ENCODE measurements at regions not wholly inside any gene's neighbourhood (a gene's known extent, or its start where the extent isn't known, plus 50 kb on each side); places are given as distances from the start of the nearest gene placed in this dataset.

DNA sequence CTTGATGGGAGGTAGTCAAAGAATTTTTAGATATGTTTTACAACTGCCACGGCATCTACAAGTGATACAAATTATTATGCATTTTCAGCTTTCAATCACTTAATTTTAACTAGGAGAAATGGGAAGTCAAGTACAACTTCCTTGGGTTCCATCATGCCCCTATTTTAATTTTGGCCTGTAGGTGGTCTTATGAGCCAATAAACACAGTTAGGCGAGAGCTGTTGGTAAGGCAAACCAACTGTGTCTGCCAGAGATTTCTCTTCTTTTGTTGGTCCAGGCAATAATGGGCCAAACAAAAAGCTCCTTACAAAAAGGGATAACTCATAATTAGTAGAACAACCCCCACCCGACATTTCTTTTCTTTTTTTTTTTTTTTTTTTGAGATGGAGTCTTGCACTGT lies 63.3 kb upstream of the ARX start:
- Mint-ChIP-seq H3K27ac (no peak overlapping the region), H3K4me3 (no peak overlapping the region), H3K36me3 (no peaks in the 10 kb centered on the region), H3K4me1 (peaks cover 6% of the 10 kb centered on the region), H3K27me3 (ENCODE audit: low read depth in 3 of 3) (peaks cover 0 to 3% (median 2%) of the 10 kb centered on the region in 3 donors), H3K9me3 (peaks cover 0 to 5% (median 0%) of the 10 kb centered on the region in 7 donors)
- Histone ChIP-seq H3K79me2 (ENCODE audit: insufficient read depth, low read length) (no peaks in the 10 kb centered on the region), H2AFZ (ENCODE audit: insufficient read depth, low read depth, low read length, poor library complexity, severe bottlenecking) (no peak overlapping the region), H3K4me2 (replicated peaks; ENCODE audit: extremely low read depth, low read length, poor library complexity, severe bottlenecking) (no peak overlapping the region), H3K36me3 (replicated peaks in 1 of 2; ENCODE audit: control insufficient read depth in 1 of 2, insufficient read depth in 2 of 2, low read length in 2 of 2) (no peaks in the 10 kb centered on the region), H4K20me1 (ENCODE audit: insufficient read depth, low read length) (no peaks in the 10 kb centered on the region), H3K4me1 (ENCODE audit: control insufficient read depth in 1 of 2, insufficient read depth in 2 of 2, low read length in 2 of 2) (no peaks in the 10 kb centered on the region), H3K9ac (ENCODE audit: insufficient read depth, low read length, poor library complexity, severe bottlenecking) (no peak overlapping the region), H3K27ac (ENCODE audit: low read depth in 1 of 2, low read length in 2 of 2) (no peak overlapping the region), H3K9me3 (replicated peaks in 1 of 2; ENCODE audit: control insufficient read depth in 1 of 2, insufficient read depth in 1 of 2, low read length in 2 of 2) (no peaks in the 10 kb centered on the region), H3K27me3 (ENCODE audit: control insufficient read depth in 2 of 2, insufficient read depth in 2 of 2, low read length in 2 of 2) (no peaks in the 10 kb centered on the region), H3K4me3 (replicated peaks in 1 of 3; ENCODE audit: low read depth in 2 of 3, low read length in 3 of 3) (no peak overlapping the region)
- no CpG with 5 or more reads among the region's 3 CpGs for WGBS (ENCODE audit: insufficient coverage)
- no peak for DNase-seq
- intact Hi-C loops (cut with micrococcal nuclease), result no loop called here
- TF ChIP-seq, protein P1, sequence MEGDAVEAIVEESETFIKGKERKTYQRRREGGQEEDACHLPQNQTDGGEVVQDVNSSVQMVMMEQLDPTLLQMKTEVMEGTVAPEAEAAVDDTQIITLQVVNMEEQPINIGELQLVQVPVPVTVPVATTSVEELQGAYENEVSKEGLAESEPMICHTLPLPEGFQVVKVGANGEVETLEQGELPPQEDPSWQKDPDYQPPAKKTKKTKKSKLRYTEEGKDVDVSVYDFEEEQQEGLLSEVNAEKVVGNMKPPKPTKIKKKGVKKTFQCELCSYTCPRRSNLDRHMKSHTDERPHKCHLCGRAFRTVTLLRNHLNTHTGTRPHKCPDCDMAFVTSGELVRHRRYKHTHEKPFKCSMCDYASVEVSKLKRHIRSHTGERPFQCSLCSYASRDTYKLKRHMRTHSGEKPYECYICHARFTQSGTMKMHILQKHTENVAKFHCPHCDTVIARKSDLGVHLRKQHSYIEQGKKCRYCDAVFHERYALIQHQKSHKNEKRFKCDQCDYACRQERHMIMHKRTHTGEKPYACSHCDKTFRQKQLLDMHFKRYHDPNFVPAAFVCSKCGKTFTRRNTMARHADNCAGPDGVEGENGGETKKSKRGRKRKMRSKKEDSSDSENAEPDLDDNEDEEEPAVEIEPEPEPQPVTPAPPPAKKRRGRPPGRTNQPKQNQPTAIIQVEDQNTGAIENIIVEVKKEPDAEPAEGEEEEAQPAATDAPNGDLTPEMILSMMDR (IDR thresholded peaks at IDR 0.05), result no peak

DNA sequence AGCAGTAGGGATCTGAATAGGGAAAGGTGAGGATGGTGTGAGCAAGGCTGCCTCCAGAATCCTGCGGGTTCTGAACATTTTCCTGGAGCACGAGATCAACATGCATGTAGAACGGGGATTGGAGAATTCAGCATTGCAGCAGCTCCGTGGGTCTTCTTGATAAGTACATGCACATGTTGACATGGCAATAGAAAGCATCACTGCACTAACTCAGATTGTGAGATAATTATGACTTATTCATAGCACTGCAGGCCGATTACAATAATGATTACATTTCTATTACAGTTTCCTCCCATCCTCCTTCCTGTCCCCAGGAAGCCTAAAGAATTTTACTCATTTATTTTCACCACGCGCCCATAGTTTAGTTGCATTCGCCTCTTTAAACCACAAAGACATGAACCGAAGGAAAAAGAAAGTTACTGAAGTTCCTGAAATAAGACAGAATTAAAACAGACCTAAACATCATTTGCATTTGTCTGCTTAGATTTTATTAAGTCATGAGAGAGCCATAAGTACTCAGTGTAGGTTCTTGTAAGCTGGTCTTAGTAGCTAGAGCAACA lies 61.3 kb upstream of the ARX start:
- Mint-ChIP-seq H3K27ac (no peak overlapping the region), H3K4me3 (no peak overlapping the region), H3K27me3 (ENCODE audit: low read depth in 3 of 3) (peaks cover 0 to 3% (median 0%) of the 10 kb centered on the region in 3 donors), H3K9me3 (peaks cover 0 to 5% (median 0%) of the 10 kb centered on the region in 7 donors), H3K4me1 (peaks cover 9% of the 10 kb centered on the region), H3K36me3 (no peaks in the 10 kb centered on the region)
- intact Hi-C loops (cut with micrococcal nuclease), result no loop called here
- no CpG with 5 or more reads among the region's 9 CpGs for WGBS (ENCODE audit: insufficient coverage)
- Histone ChIP-seq H3K79me2 (ENCODE audit: insufficient read depth, low read length) (no peaks in the 10 kb centered on the region), H3K9ac (ENCODE audit: insufficient read depth, low read length, poor library complexity, severe bottlenecking) (no peak overlapping the region), H3K4me1 (ENCODE audit: control insufficient read depth in 1 of 2, insufficient read depth in 2 of 2, low read length in 2 of 2) (no peaks in the 10 kb centered on the region), H3K36me3 (replicated peaks in 1 of 2; ENCODE audit: control insufficient read depth in 1 of 2, insufficient read depth in 2 of 2, low read length in 2 of 2) (no peaks in the 10 kb centered on the region), H3K27me3 (ENCODE audit: control insufficient read depth in 2 of 2, insufficient read depth in 2 of 2, low read length in 2 of 2) (no peaks in the 10 kb centered on the region), H4K20me1 (ENCODE audit: insufficient read depth, low read length) (no peaks in the 10 kb centered on the region), H3K4me2 (replicated peaks; ENCODE audit: extremely low read depth, low read length, poor library complexity, severe bottlenecking) (no peak overlapping the region), H3K27ac (ENCODE audit: low read depth in 1 of 2, low read length in 2 of 2) (no peak overlapping the region), H3K4me3 (replicated peaks in 1 of 3; ENCODE audit: low read depth in 2 of 3, low read length in 3 of 3) (no peak overlapping the region), H2AFZ (ENCODE audit: insufficient read depth, low read depth, low read length, poor library complexity, severe bottlenecking) (no peak overlapping the region), H3K9me3 (replicated peaks in 1 of 2; ENCODE audit: control insufficient read depth in 1 of 2, insufficient read depth in 1 of 2, low read length in 2 of 2) (no peaks in the 10 kb centered on the region)
- DNase-seq, result no peak
- TF ChIP-seq, protein P1 (IDR thresholded peaks at IDR 0.05), result no peak

Measured in CD14-positive monocyte (primary cell).